GM12878 (cell line): ENCODE measurements at regions not wholly inside any gene's neighbourhood (a gene's known extent, or its start where the extent isn't known, plus 50 kb on each side); places are given as distances from the start of the nearest gene placed in this dataset.

Experiments used
- ATAC-seq: fragments of 200-7000 bp; cut with Tn5 transposase; 3 replicates; pipeline ENCODE4 v1.9.1; 2020; ENCODE audit warnings: mild to moderate bottlenecking, moderate library complexity
- BruUV-seq: library from RNA; stranded (reverse); fragments of 400-500 nt; replicated peaks from 2 replicates; lab custom pipeline; 2021; lab: Mats Ljungman, UMichigan
- CTCF ChIA-PET: fragments of 300-600 bp; sonication (Branson Sonifier 250); formaldehyde crosslinking; extraction: SDS; loops from one replicate; lab custom pipeline; 2021; ENCODE audit warnings: inconsistent platforms; lab: Yijun Ruan, JAX
- POLR2A ChIA-PET: fragments of 350-600 bp; formaldehyde crosslinking; extraction: SDS; loops from one replicate; lab custom pipeline; 2021; ENCODE audit warnings: inconsistent platforms; lab: Charles Lee
- RAD21 ChIA-PET: fragments of 300-600 bp; sonication (Branson Sonifier 250); formaldehyde crosslinking; loops from one replicate; lab custom pipeline; 2023; ENCODE audit warnings: antibody characterized with exemption; ENCODE audit not compliant: unreplicated experiment; lab: Charles Lee
- SMC1A ChIA-PET: fragments of 300-600 bp; sonication (Branson Sonifier 250); formaldehyde crosslinking; loops from one replicate; lab custom pipeline; 2023; ENCODE audit not compliant: unreplicated experiment, uncharacterized antibody; lab: Charles Lee
- DNase-seq: peaks from one replicate; pipeline ENCODE4 v3.0.0-alpha.2; 2011; ENCODE audit warnings: low read depth, low spot score
- FAIRE-seq: peaks from 3 replicates; lab custom pipeline; 2011; peaks lifted over from hg19 to GRCh38; lab: Jason Lieb, UNC
- H2AFZ ChIP-seq: 2 replicates; pipeline ENCODE4 v1.6.0; 2011; ENCODE audit warnings: low read depth, low read length, control low read depth; ENCODE audit not compliant: control insufficient read depth
- H3K27ac ChIP-seq: 2 replicates; pipeline ENCODE4 v1.5.1; 2011; ENCODE audit warnings: control low read depth; ENCODE audit not compliant: control insufficient read depth, insufficient read depth
- H3K27me3 ChIP-seq, 2 experiments: replicated peaks in 1 of 2; 2 replicates each; pipeline versions ENCODE4 v1.6.0 to v1.6.1; 2011; ENCODE audit warnings: low read length in 1 of 2; ENCODE audit not compliant: control insufficient read depth in 2 of 2, insufficient read depth in 2 of 2
- H3K36me3 ChIP-seq, 2 experiments: 2 replicates each; pipeline ENCODE4 v1.5.1; 2011; ENCODE audit warnings: low read length in 1 of 2; ENCODE audit not compliant: control insufficient read depth in 2 of 2, insufficient read depth in 2 of 2
- H3K4me1 ChIP-seq: 2 replicates; pipeline ENCODE4 v1.6.1; 2011; ENCODE audit warnings: mild to moderate bottlenecking, low read length, moderate library complexity, mixed read lengths; ENCODE audit not compliant: control insufficient read depth, insufficient read depth
- H3K4me2 ChIP-seq: 2 replicates; pipeline ENCODE4 v1.6.0; 2011; ENCODE audit warnings: control low read depth; ENCODE audit not compliant: control insufficient read depth, insufficient read depth
- H3K4me3 ChIP-seq: fragments of 200-600 bp; sonication (generic); 2 replicates; pipeline ENCODE4 v1.5.1; 2016
- H3K79me2 ChIP-seq: 2 replicates; pipeline ENCODE4 v1.6.0; 2011; ENCODE audit warnings: low read length; ENCODE audit not compliant: control insufficient read depth, insufficient read depth
- H3K9ac ChIP-seq: 2 replicates; pipeline ENCODE4 v1.8.0; 2011; ENCODE audit warnings: low read length, control low read depth, mixed read lengths; ENCODE audit not compliant: control insufficient read depth, insufficient read depth
- H3K9me3 ChIP-seq: replicated peaks from 3 replicates; pipeline ENCODE4 v1.5.1; 2011; ENCODE audit warnings: mild to moderate bottlenecking, low read length; ENCODE audit not compliant: control insufficient read depth, insufficient read depth
- H4K20me1 ChIP-seq: 2 replicates; pipeline ENCODE4 v1.6.0; 2011; ENCODE audit not compliant: control insufficient read depth, insufficient read depth
- BCL3 ChIP-seq: IDR thresholded peaks from 2 replicates; pipeline ENCODE4 v1.6.1; 2011; ENCODE audit warnings: borderline replicate concordance, low read depth, mild to moderate bottlenecking, moderate library complexity, low read length; ENCODE audit not compliant: insufficient read depth, poor library complexity, severe bottlenecking
- BRCA1 ChIP-seq: IDR thresholded peaks from 2 replicates; pipeline ENCODE4 v1.6.1; 2011; ENCODE audit warnings: low read depth, low read length, improper control_type of control experiment
- CREB1 ChIP-seq: IDR thresholded peaks from 2 replicates; pipeline ENCODE4 v1.6.1; 2012; ENCODE audit warnings: low read depth, mild to moderate bottlenecking, inconsistent platforms
- ETV6 ChIP-seq, 2 experiments: fragments of 450-650 bp in 1 of 2; IDR thresholded peaks in 1 of 2; conservative IDR thresholded peaks in 1 of 2; 2 replicates each; pipeline ENCODE4 v1.6.1; 2014; ENCODE audit warnings: antibody characterized with exemption in 1 of 2, borderline replicate concordance in 1 of 2, low read depth in 1 of 2, mild to moderate bottlenecking in 1 of 2, moderate library complexity in 1 of 2
- JUND ChIP-seq: IDR thresholded peaks from 2 replicates; pipeline ENCODE4 v1.6.1; 2012; ENCODE audit warnings: low read depth, mild to moderate bottlenecking, low read length, improper control_type of control experiment, moderate library complexity
- KAT2A ChIP-seq: conservative IDR thresholded peaks from 2 replicates; pipeline ENCODE4 v1.6.1; 2011; ENCODE audit warnings: low read depth, low read length; ENCODE audit not compliant: control insufficient read depth
- MEF2B ChIP-seq: fragments of 450-650 bp; IDR thresholded peaks from 2 replicates; pipeline ENCODE4 v1.6.1; 2018; ENCODE audit warnings: mild to moderate bottlenecking, moderate library complexity; ENCODE audit not compliant: partially characterized antibody, poor library complexity, severe bottlenecking
- RAD51 ChIP-seq: fragments of 450-650 bp; IDR thresholded peaks from 2 replicates; pipeline ENCODE4 v1.6.1; 2016; ENCODE audit warnings: moderate library complexity, mild to moderate bottlenecking, inconsistent platforms
- RCOR1 ChIP-seq: conservative IDR thresholded peaks from 2 replicates; pipeline ENCODE4 v1.6.1; 2012; ENCODE audit warnings: low read depth, low read length, improper control_type of control experiment
- RUNX3 ChIP-seq: IDR thresholded peaks from 2 replicates; pipeline ENCODE4 v1.6.1; 2012; ENCODE audit warnings: low read length, inconsistent platforms
- SIN3A ChIP-seq: IDR thresholded peaks from 2 replicates; pipeline ENCODE4 v1.6.1; 2012; ENCODE audit warnings: low read depth, low read length, improper control_type of control experiment
- TBL1XR1 ChIP-seq: IDR thresholded peaks from 2 replicates; pipeline ENCODE4 v1.6.1; 2012; ENCODE audit warnings: low read depth, low read length, improper control_type of control experiment
- YBX1 ChIP-seq: fragments of 450-650 bp; IDR thresholded peaks from 2 replicates; pipeline ENCODE4 v1.6.1; 2016; ENCODE audit warnings: antibody characterized with exemption
- ZNF274 ChIP-seq: IDR thresholded peaks from one replicate; pipeline ENCODE4 v1.8.0; 2011; ENCODE audit not compliant: insufficient read length, insufficient read depth
- WGBS: methylation state at CpG from one replicate; pipeline ENCODE4 v1.1.6; 2016; ENCODE audit warnings: low lambda C conversion rate; ENCODE audit not compliant: insufficient replicate concordance, insufficient coverage; ENCODE audit errors: missing lambda C conversion rate; 5-methylcytosine and 5-hydroxymethylcytosine counted together
- in situ Hi-C: fragments of 300-500 bp; cut with MboI; formaldehyde crosslinking; loops from 9 replicates; pipeline ENCODE4 v1.14.3; 2018; ENCODE audit warnings: mixed read lengths
- intact Hi-C: fragments of 100-400 bp; cut with micrococcal nuclease; formaldehyde crosslinking; loops from one replicate; pipeline ENCODE4 v1.14.2; 2022; ENCODE audit not compliant: unreplicated experiment

GRCh38 chr18:72155327-72155726 is 388.8 kb downstream of the CBLN2 start:
- H3K9ac ChIP-seq, result no peak overlapping the region
- H3K4me2 ChIP-seq, result no peak overlapping the region
- H3K36me3 ChIP-seq, result no peaks in the 10 kb centered on the region
- no TSS peak for BruUV-seq
- DNase-seq (no peak), ATAC-seq (no peak), FAIRE-seq (no peak)
- H3K4me1 ChIP-seq, result no peaks in the 10 kb centered on the region
- H3K27ac ChIP-seq, result no peak overlapping the region
- WGBS, result 45% methylated on average over 5 of the region's 5 CpGs
- no peaks in the 10 kb centered on the region; the same call in 2 of the 3 replicates for H3K9me3 ChIP-seq
- RAD21 ChIA-PET, result interaction anchor here (1.4 kb wide), 1 partner anchor 47 kb away, joined by 3 read pairs; no protein-coding TSS in a partner anchor
- TF ChIP-seq RCOR1, result no peak
- TF ChIP-seq RUNX3, result no peak
- no peak for TF ChIP-seq ETV6 (conservative IDR thresholded peaks at IDR 0.05 in 1 of 2, IDR thresholded peaks at IDR 0.05 in 1 of 2; ENCODE audit: borderline replicate concordance in 1 of 2, low read depth in 1 of 2)
- no peak for TF ChIP-seq ZNF274
- no peak for TF ChIP-seq YBX1
- no peak for TF ChIP-seq MEF2B
- TF ChIP-seq SIN3A, result no peak
- no peak for TF ChIP-seq RAD51
- TF ChIP-seq KAT2A, result no peak
- TF ChIP-seq BCL3, result no peak
- no peak for TF ChIP-seq CREB1
- no peak for TF ChIP-seq TBL1XR1
- TF ChIP-seq BRCA1, result no peak
- TF ChIP-seq JUND, result no peak
- H2AFZ ChIP-seq, result no peak overlapping the region
- no peaks in the 10 kb centered on the region for H3K79me2 ChIP-seq
- CTCF ChIA-PET, result interaction anchor here (0.9 kb wide), 1 partner anchor 9 kb away, joined by 4 read pairs; no protein-coding TSS in a partner anchor
- H3K4me3 ChIP-seq, result no peak overlapping the region
- POLR2A ChIA-PET, result no interaction called here
- intact Hi-C loops, result no loop called here
- H4K20me1 ChIP-seq, result no peaks in the 10 kb centered on the region
- SMC1A ChIA-PET, result interaction anchor here (0.7 to 1.7 kb wide), 2 partner anchors 15 to 69 kb away, joined by 3 to 8 read pairs; no protein-coding TSS in a partner anchor
- in situ Hi-C loops, result no loop called here
- H3K27me3 ChIP-seq, result no peaks in the 10 kb centered on the region
